Type B pancreatic cell (in vitro differentiated cells): ENCODE measurements at regions not wholly inside any gene's neighbourhood (a gene's known extent, or its start where the extent isn't known, plus 50 kb on each side); places are given as distances from the start of the nearest gene placed in this dataset.

Source experiments
- DNase-seq: peaks from one replicate; pipeline ENCODE4 v3.0.0; 2021; ENCODE audit warnings: mixed read lengths; ENCODE audit not compliant: unreplicated experiment; ENCODE audit errors: extremely low spot score
- H3K27ac Mint-ChIP-seq: 2 replicates; pipeline ENCODE4 v1.8.0; 2021; ENCODE audit warnings: mild to moderate bottlenecking, mixed read lengths
- H3K27me3 Mint-ChIP-seq: 2 replicates; pipeline ENCODE4 v1.8.0; 2021; ENCODE audit warnings: mixed read lengths
- H3K36me3 Mint-ChIP-seq: 2 replicates; pipeline ENCODE4 v1.8.0; 2021; ENCODE audit warnings: mixed read lengths
- H3K4me1 Mint-ChIP-seq: one replicate; pipeline ENCODE4 v1.8.0; 2021; ENCODE audit warnings: mixed read lengths; ENCODE audit not compliant: unreplicated experiment
- H3K4me3 Mint-ChIP-seq: 2 replicates; pipeline ENCODE4 v1.8.0; 2021; ENCODE audit warnings: mild to moderate bottlenecking, mixed read lengths
- H3K9me3 Mint-ChIP-seq: 2 replicates; pipeline ENCODE4 v1.8.0; 2021; ENCODE audit warnings: mixed read lengths
- TF ChIP-seq, protein P1 (sequence below): fragments of 200-600 bp; sonication (generic); conservative IDR thresholded peaks from 2 replicates; pipeline ENCODE4 v1.5.0; 2021; ENCODE audit warnings: antibody characterized with exemption, mild to moderate bottlenecking

DNA sequence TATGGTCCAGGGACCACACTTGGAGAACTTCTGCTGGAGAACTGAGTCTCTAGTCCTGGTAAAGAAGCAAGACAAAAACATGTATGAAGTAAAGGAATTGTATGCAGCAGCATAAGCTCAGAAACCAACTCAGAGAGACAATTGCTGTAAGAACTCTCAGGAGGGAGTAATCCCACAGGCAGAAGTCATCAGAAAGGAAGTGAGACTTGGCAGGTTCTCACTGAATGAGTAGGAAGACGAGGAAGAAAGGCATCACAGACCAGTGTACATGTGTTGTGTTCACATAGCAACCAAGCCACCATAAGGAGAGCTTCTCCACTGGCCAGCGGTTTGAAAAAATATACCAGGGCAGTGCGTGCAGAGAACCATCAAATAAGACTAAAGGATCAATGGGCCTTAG, 57.9 kb upstream of the FST start:
- Mint-ChIP-seq H3K4me3 (no peak overlapping the region), H3K27me3 (peaks cover 13% of the 10 kb centered on the region), H3K4me1 (peaks cover 4% of the 10 kb centered on the region), H3K36me3 (no peaks in the 10 kb centered on the region), H3K9me3 (no peaks in the 10 kb centered on the region), H3K27ac (no peak overlapping the region)
- DNase-seq: no peak
- TF ChIP-seq, protein P1, sequence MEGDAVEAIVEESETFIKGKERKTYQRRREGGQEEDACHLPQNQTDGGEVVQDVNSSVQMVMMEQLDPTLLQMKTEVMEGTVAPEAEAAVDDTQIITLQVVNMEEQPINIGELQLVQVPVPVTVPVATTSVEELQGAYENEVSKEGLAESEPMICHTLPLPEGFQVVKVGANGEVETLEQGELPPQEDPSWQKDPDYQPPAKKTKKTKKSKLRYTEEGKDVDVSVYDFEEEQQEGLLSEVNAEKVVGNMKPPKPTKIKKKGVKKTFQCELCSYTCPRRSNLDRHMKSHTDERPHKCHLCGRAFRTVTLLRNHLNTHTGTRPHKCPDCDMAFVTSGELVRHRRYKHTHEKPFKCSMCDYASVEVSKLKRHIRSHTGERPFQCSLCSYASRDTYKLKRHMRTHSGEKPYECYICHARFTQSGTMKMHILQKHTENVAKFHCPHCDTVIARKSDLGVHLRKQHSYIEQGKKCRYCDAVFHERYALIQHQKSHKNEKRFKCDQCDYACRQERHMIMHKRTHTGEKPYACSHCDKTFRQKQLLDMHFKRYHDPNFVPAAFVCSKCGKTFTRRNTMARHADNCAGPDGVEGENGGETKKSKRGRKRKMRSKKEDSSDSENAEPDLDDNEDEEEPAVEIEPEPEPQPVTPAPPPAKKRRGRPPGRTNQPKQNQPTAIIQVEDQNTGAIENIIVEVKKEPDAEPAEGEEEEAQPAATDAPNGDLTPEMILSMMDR: no peak

DNA sequence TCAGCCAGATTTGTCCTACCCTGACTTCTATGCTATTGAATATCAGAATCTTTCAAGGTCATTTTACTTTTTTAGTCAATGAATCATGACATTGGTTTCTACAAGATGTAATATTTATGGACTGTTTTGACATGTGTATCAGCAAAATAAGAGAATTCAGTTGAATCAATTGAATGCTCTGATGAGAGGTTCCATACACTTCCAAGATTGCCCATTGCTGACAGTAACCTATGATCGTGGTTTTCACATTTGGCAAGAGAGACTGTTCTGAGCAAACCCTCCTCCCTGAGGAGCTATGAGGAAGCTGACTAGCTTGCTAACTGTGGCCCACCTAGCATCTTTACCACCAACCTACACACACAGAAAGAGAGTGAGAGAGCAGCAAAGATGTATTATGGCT, 56.7 kb upstream of the FST start:
- Mint-ChIP-seq H3K27ac (no peak overlapping the region), H3K27me3 (peaks cover 13% of the 10 kb centered on the region), H3K4me3 (no peak overlapping the region), H3K9me3 (no peaks in the 10 kb centered on the region), H3K4me1 (peaks cover 4% of the 10 kb centered on the region), H3K36me3 (no peaks in the 10 kb centered on the region)
- TF ChIP-seq, protein P1: no peak
- DNase-seq: no peak

DNA sequence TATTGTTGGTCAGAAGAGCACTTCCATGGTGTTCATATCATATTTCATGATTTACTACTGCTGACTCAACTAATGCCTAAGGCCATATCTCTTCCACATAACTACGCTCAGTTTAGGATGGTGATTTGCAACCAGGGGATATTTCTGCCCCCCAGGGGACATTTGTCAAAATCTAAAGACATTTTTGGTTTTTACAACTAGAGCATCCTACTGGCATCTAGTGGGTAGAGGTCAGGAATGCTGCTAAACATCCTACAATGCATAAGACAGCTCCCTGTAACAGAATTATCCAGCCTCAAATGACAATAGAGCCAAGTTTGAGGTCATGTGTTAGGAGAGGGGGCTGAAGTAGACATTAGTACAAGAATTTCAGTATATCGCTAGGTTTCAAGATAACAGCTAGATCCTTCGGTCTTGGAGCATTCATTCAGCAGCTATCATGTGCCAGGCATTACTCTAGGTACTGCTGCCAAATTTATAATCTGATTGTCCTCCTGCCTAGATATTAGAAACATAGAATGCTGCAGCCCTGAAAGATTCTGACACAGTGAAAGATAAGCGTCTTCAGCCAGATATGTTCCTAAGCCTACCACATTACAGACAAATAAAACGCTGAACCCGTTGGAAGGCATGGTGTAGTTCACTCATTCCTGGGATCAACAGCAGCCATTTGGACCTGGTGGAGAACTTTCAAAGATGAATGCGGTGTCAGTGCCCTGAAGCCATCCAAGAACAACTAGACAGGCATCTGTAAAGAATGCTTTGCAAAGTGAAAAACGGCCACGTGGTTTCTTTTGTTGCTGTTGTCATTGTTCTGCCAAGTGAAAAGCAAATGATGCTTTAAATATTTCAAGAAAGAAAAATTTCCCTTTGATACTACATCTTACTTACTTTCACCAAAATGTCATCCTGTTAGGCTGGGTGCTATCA, 55.5 kb upstream of the FST start:
- Mint-ChIP-seq H3K9me3 (no peaks in the 10 kb centered on the region), H3K27me3 (peaks cover 10% of the 10 kb centered on the region), H3K36me3 (no peaks in the 10 kb centered on the region), H3K27ac (no peak overlapping the region), H3K4me3 (no peak overlapping the region), H3K4me1 (peaks cover 4% of the 10 kb centered on the region)
- TF ChIP-seq, protein P1: no peak
- no peak for DNase-seq

DNA sequence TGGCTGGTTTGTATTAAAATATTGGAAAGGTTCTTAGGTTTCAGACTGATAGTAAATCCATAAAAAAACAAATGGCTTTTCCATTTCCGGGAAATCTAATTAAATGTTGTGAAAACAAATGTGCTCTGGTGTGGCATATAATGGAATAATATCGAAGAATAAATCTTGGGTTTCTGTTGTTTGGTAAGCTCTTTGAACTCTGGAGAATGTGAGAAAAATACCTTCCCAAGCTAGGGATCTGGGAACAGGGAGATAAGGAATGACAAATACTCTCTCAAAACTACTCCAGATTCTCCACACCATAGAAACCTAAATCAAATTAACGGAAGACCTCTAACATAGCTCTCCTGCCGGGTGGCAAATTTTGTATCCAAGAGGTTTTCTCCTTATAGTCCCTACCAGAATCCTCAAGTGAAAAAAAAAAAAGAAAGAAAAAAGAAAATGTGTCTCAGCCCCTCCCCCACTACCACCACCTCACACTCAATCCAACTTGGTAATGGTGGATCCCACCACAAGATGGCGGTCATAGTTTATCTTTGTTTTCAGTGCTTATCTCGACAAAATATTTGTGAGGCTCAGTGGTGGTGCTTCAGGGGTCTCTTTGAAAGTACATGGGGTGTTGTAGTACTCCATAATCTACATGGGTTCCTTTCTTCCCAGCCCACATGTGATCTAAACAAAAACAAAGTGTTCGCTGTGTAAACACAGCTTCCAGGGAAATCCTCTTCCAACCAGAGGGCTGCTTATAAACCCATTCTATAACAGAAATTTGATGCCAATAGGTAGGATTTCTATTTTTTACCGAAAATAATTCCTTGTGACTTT, 54.5 kb upstream of the FST start:
- Mint-ChIP-seq H3K27ac (no peak overlapping the region), H3K9me3 (no peaks in the 10 kb centered on the region), H3K4me3 (no peak overlapping the region), H3K36me3 (no peaks in the 10 kb centered on the region), H3K27me3 (peaks cover 10% of the 10 kb centered on the region), H3K4me1 (peaks cover 4% of the 10 kb centered on the region)
- TF ChIP-seq, protein P1: peak; percentile 76
- no peak for DNase-seq

DNA sequence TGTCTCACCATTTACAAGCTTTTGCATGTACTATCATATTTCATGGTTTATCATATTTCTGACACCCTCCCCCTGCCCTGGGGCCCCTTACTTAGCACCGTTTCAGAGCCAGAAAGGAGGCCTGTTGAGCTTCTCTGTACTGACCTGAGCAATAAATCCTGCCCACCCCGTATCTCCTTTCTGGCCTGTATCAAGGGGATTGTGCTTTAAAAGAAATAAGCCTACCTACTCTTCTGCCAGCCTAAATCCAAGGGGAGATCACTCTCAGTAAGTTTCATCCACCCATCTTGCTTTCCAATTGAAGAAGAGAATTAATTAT, 54.0 kb upstream of the FST start:
- H3K36me3 Mint-ChIP-seq: no peaks in the 10 kb centered on the region
- TF ChIP-seq, protein P1: no peak
- no peak overlapping the region for H3K27ac Mint-ChIP-seq
- peaks cover 4% of the 10 kb centered on the region for H3K4me1 Mint-ChIP-seq
- H3K9me3 Mint-ChIP-seq: no peaks in the 10 kb centered on the region
- peaks cover 10% of the 10 kb centered on the region for H3K27me3 Mint-ChIP-seq
- DNase-seq: no peak
- no peak overlapping the region for H3K4me3 Mint-ChIP-seq
